Non-pigmented ciliary epithelial cell (primary cell): ENCODE measurements at regions not wholly inside any gene's neighbourhood (a gene's known extent, or its start where the extent isn't known, plus 50 kb on each side); places are given as distances from the start of the nearest gene placed in this dataset.
A peak's percentile ranks its signal among the peaks of the same experiment; 100 is the strongest.
"Not testable (repeated sequence)": the region's sequence is repeated elsewhere in the genome, so short reads cannot be mapped to it uniquely, and the experiment has no call there.

Experiments
- DNase-seq: peaks from one replicate; pipeline ENCODE4 v3.0.0-alpha.2; 2010; ENCODE audit warnings: low read depth

DNA sequence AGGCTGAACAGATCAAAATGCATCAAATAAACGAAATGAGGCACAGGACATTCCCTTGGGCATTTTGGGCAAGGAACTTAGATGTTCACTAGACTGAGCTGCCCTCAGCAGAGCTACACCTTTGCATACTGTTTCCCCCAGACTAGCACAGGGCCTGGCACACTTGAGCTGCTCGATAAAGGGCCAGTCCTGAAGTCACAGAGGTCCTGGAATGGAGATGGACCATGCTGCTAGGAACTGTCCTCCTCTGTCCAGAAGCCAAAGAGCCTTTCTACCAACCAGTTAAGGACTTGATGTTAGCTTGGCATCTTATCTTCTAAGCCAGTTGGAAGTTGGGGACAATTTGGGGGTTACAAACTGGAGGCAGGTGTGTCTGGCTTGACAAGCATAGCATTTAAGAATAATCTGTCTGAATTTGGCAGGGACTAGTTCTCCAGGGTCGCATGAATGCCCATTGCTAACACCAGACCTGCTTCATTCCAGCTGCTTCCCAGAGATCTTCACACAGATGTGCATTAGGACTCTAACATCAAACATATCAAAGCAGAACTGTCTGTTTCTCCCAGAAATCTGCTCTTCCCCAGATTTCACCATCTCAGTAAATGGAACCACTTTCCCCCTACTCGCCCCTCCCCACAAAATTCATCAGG is 152.2 kb upstream of the PDE1C start:
- DNase-seq = no peak

DNA sequence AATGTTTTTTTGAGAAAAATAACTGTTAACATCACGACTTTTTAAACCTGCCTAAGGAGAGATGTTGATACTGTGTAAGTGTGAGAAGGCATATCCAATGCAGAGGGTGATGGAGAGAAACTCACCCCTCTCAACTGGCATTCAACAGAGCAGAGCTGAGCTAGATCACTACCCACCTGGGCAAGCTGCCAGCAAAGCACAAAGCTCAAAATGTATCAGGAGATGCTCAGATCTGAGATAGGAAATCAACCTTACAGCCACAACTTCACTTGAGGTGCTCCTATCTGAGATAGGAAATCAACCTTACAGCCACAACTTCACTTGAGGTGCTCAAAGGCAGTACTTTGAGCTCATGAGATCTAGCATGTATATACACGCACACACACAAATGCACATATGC is 151.5 kb upstream of the PDE1C start:
- DNase-seq = no peak

DNA sequence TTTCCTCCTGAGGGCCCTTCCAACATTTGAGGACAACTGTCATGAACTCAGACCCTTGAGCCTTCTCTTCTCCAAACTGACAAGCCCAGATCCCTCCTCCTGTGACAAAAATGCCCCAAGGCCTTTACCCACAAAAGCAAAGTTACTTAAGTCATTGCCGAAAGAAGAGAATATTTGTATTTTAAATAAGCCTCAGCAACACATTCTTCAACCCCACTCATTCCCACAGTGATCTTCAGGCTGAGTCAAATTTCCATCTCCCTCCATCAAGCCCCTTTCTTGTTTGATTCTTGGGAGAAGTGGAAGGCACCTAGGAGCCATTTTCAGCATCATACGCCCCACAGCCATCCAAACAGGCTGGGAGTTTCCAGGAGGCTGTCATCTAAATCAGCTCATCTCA is 150.8 kb upstream of the PDE1C start:
- no peak for DNase-seq

GRCh38 chr7:32219831-32220230 is 149.6 kb upstream of the PDE1C start:
- not testable (repeated sequence) for DNase-seq

GRCh38 chr7:32219416-32219815 is 149.2 kb upstream of the PDE1C start:
- no peak for DNase-seq

GRCh38 chr7:32218741-32219288 is 148.6 kb upstream of the PDE1C start:
- DNase-seq = no peak

GRCh38 chr7:32218154-32218467 is 147.9 kb upstream of the PDE1C start:
- no peak for DNase-seq

- DNase-seq = no peak
These were observed 147.3 kb upstream of the PDE1C start for GRCh38 chr7:32217341-32218153.

DNA sequence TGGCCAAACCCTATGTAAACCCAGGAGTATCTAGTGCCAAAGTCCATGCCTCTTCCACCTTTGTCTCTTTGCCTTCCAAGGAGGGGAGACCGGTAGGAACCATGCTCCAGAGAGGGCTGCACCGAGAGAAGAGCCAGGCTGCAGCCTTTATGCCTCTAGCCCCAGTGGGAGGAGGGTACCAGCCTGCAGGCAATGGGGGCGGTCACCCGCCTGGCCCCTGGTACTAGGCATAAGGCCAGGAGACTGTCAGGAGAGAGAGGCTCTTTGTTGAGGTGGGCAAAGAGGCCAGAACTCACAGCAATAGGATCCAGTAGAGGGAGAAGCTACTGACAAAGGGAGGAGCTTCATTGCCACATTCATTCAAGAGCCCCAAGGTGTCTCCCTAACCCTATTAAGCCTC is 146.6 kb upstream of the PDE1C start:
- no peak for DNase-seq

- DNase-seq = no peak
These were observed 145.5 kb upstream of the PDE1C start for GRCh38 chr7:32215697-32216096.

- DNase-seq = no peak
These were observed 144.7 kb upstream of the PDE1C start for GRCh38 chr7:32214913-32215312.

DNA sequence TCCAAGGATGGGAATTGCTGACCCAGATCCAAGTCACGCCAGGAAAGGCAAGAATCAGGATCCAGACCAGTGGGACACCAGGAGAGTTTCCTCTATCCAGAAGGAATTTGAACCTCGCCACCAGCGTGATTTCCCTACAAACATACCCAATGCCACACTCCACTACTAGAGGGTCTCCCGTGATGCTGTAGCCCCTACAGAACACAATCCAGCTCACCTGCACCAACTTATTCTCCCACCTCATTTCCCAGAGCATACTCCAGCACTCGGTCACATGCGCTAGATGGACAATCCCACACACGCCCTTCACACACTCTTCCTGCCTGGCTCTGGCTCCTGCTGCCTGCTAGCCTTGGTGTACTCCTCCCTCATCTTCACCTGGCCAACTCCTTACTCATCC is 142.1 kb upstream of the PDE1C start:
- DNase-seq = no peak

DNA sequence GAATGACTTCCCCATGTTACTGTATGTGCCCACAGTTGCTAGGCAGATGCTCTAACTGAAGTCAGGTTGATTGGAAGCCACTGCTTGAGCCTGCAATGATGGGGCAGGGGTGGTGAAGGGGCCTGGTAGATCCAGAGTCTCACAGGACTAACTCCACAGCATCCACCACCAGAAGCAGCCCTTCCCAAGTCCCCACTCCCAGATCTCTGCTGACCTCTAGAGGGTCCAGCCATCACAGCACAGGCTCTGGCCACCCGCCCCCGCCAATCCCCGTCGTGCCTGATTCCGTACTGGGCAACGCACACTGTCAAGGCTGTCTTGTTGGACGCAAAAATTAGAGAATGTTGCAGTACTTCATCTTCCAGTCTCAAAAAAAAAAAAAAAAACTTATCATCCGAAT is 136.8 kb upstream of the PDE1C start:
- DNase-seq = no peak

- no peak for DNase-seq
These were observed 136.3 kb upstream of the PDE1C start for GRCh38 chr7:32206488-32206887.

GRCh38 chr7:32205298-32205824 is 135.2 kb upstream of the PDE1C start:
- DNase-seq = not testable (repeated sequence)

DNA sequence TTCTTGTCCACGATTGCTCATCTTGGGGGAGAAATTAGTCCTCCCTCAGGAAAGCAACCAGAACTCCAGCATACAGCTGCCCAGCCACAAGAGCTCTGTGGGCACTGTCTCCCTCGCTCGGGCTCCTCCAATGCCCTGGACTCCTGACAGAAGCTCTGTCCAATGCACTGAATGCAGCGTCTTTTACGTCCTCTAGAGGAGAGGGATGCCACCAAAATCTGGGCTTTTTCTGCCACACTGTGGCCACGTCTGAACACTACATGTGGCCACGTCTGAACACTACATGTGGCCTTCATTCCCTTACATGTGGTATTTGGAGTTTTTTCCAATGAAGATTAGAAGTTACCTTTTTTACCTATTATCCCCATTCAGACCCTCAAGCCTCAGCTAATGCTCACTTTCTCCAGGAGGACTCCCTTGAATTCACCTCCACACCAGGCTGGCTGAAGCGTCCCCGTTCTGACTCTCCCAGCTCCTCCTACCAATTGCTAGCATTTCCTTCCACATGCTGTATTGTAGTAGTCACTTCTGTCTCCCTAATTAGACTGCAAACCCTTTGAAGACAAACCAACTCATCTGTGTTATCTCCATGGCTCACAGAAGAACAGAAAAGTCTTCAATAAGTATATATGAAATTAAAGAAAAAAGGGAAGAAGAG is 134.3 kb upstream of the PDE1C start:
- DNase-seq = peak; percentile 24

- DNase-seq = no peak
These were observed 130.4 kb upstream of the PDE1C start for GRCh38 chr7:32200646-32201045.

- DNase-seq = no peak
These were observed 124.3 kb upstream of the PDE1C start for GRCh38 chr7:32194537-32194936.

DNA sequence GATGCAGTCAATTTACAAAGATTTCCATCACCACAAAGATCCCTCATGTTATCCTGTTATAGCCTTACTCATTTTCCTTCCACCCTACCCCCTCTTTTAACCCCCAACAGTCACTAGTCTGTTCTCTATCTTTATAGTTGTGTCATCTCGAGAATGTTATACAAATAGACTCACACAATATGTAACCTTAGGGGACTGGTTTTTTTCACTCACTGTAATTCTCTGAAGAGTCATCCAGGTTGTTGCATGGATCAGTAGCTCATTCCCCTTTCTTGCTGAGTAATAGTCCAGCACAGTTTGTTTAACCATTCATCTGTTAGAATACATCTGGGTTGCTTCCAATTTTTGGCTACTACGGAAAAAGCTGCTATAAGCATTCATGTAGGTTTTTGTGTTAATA is 121.1 kb upstream of the PDE1C start:
- no peak for DNase-seq

DNA sequence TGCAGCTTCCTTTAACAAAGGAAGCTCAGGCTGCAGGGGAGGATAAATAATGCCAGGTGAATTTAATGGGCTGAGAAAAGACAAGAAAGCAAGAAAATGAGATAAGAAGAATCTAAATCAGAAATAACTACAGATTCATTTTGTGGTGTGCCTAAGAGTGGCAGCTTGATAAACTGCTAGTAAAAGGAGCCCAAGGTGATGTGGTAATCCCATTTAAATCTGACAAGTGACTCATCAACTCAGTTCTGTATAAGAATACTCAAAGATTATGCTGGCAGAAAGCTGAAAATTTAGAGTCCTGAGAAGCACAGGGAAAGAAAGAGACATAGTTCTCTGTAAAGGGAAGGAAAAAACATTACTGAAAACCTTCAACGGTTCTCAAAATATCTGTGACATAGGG is 109.4 kb upstream of the PDE1C start:
- no peak for DNase-seq

DNA sequence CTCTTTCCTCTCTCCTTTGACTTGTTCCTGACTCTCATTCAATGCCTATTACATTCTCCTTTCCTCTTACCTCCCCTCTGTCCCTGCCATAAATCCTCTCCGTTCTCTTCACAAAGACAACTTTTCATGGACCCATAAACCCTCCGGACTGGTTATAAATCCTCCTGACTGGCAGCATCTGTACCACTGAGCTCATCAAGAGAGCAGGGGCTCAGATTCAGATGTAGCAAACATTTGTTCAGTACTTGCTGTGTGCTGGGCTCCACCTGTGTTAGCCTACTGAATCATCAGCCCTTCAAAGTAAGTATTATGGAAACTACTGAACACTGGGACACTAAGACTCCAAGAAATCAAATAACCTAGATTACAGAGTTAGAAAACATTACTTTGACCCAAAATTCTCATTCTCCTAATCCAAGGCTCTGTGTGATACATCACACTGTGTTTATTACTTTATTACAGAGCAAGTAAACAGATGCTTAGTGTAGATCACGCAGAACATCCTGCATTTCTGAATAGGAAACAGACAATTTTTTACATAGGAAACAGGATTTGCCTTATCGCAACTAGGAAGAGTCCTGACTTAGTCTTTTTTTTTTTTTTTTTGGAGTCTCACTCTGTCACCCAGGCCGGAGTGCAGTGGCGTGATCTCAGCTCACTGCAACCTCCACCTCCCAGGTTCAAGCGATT is 108.6 kb upstream of the PDE1C start:
- DNase-seq = no peak

DNA sequence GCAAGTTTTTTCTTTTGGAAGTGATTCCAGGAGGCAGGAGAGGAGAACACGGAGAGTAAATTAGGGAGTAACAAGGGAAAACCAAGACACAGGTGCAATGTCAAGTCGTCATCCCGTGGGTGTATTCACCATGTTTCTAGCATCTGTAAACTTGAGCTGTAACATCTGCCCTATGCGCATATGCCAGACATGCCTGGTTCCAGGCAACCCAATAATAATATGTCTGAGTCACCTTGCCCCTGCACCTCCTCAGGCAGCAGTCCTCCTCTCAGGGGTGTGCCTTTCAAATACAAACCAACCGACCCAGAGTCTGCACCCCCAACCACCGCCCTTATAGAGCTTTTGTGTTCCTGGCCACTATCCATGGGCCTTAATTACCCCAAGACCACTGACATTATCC is 107.0 kb upstream of the PDE1C start:
- DNase-seq = no peak
